Lung microvascular endothelial cell (primary cell): ENCODE measurements at regions not wholly inside any gene's neighbourhood (a gene's known extent, or its start where the extent isn't known, plus 50 kb on each side); places are given as distances from the start of the nearest gene placed in this dataset.
A peak's percentile ranks its signal among the peaks of the same experiment; 100 is the strongest.

Experiments
- DNase-seq, 2 donors: peaks; one replicate each; pipeline versions ENCODE4 v3.0.0 to v3.0.0-alpha.2; 2010; ENCODE audit warnings: low read depth in 2 of 2

DNA sequence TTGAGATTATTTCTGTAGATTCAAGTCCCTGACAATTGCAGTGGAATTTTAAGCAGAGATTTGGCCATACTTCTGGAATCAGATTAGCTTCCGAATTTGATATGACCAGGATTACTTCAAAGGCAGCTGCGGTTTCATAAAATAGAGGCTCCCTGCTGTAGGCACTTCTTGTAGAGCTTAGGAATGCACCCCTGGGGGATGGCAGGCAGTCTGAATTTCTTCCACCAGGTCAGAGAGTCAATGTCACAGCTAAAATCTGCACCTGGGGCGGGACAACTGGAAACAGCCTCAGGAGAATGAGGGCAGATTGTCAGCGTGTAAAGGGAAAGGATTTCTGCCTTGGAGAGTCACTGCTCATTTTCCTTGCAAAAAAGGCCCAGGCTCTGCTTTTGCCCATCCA lies 182.6 kb downstream of the ARRDC4 start:
- no peak for DNase-seq

GRCh38 chr15:98144388-98144787 lies 183.9 kb downstream of the ARRDC4 start:
- DNase-seq: no peak

- DNase-seq: no peak
Measured at GRCh38 chr15:98146031-98146820, 185.7 kb downstream of the ARRDC4 start.

DNA sequence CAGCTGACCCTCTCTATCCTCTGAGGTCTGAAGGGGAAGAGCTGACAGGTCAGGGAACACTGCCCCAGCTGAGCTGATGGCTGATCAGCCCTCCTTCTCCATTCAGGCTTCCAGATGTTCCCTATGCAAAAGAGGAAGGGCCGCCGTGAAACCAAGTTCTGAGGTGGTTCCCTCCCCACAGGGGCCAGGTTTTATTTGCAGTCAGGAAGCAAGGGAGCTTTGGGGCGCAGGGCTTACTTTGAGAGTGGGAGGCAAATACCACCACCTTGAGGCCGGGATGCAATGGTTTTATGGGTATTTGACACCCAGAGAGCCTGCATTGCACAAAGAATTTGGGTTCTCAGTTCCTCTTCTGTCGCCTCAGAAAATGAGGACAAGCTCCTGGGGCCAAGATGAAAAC lies 186.9 kb downstream of the ARRDC4 start:
- no peak for DNase-seq

DNA sequence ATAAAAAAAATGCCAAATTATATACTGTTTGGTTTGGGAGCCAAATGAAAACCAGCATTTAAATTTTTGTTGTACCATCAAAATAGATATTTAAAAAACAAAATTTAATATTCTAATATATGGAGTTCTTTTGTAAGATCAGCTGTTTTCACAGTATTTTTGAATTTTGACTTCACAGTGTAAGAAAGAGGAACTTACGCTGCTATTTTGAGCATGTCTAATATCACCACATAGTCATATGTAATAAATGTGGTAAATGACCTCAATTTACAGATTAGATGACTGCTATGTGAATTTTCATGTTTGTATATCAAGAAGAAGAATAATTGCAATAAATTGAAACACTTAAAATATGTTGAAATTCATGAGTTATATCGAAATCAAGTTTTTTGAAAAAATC lies 189.6 kb downstream of the ARRDC4 start:
- no peak for DNase-seq

- DNase-seq: no peak
Measured at GRCh38 chr15:98150536-98150935, 190.0 kb downstream of the ARRDC4 start.

GRCh38 chr15:98151096-98151495 lies 190.6 kb downstream of the ARRDC4 start:
- no peak for DNase-seq

GRCh38 chr15:98152156-98152555 lies 191.7 kb downstream of the ARRDC4 start:
- no peak for DNase-seq

DNA sequence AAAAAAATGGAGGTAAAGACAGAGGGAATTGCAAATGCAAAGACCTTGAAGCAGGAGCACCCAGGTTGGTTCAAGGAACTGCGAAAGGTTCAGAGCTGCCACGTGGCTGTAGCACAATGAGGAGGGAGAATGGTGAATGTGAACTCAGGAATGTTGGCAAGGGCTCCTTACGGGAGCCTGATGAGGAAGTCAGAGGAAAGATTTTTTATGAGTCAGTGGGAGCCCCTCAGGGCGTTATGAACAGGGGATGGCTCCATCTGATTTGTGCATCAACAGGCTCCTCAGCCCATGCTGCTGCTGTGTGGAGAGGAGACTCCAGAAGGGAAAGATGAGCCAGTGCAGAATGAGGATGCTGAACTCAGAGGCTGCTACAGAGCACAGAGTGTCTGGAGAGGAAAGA lies 194.4 kb downstream of the ARRDC4 start:
- no peak for DNase-seq

- DNase-seq: no peak
Measured at GRCh38 chr15:98155356-98155755, 194.9 kb downstream of the ARRDC4 start.

- no peak for DNase-seq
Measured at GRCh38 chr15:98160236-98160635, 199.7 kb downstream of the ARRDC4 start.

GRCh38 chr15:98163319-98164045 lies 203.0 kb downstream of the ARRDC4 start:
- DNase-seq: no peak

GRCh38 chr15:98164571-98164970 lies 204.1 kb downstream of the ARRDC4 start:
- DNase-seq: no peak

DNA sequence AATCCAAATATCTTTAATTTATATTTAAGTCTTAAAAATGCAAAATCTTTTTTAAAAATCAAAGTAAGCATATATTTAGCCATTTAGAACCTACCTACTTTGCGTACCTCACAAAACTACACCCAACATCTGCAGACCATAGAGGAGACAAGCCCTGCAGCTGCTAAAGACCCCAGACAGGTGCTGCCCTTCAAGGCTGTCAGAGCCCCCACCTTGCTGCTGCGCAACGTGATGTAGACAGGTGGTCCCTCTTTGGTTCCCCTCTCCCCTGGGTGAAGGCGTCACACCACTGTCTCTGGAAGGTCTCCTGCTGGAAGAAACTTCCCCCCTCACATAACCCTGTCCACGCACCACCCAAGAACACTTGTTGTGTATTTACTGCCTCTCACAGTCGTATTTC lies 204.5 kb downstream of the ARRDC4 start:
- no peak for DNase-seq

- no peak for DNase-seq
Measured at GRCh38 chr15:98167722-98168268, 207.3 kb downstream of the ARRDC4 start.

GRCh38 chr15:98169551-98169950 lies 209.0 kb downstream of the ARRDC4 start:
- no peak for DNase-seq

- no peak for DNase-seq
Measured at GRCh38 chr15:98174286-98174685, 213.8 kb downstream of the ARRDC4 start.

GRCh38 chr15:98174841-98175240 lies 214.3 kb downstream of the ARRDC4 start:
- no peak for DNase-seq

DNA sequence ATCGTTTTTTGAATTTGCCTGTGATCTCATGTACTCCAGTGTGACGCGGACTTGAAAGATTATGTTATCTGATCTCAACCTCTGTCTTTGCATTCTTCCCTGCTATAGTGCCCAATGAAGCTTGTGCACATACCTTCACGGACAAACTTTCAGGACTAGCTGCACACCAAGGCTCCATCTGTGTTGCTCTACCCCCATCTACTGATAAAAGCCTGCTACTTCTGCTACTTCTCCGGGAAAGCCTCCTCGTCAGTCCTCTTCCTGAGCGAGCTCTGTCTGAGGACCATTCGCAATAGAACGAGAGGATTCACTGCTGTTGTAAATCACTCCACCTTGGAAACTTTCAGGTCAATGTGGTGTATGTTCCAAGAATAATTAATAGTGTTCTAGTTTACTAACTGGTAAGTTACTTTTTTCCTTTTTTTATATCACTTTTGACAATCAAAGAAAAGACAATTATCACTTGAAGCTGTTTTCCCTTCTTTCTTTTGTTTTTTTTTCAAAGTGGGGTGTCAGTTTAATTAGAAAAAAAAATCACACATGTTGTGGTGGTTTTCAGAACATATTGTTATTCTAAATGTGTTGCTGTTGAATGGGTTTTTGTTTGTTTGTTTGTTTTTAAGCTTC lies 217.6 kb downstream of the ARRDC4 start:
- peak; percentile 5 to 33 for DNase-seq

- DNase-seq: no peak
Measured at GRCh38 chr15:98178861-98179260, 218.4 kb downstream of the ARRDC4 start.

GRCh38 chr15:98187549-98187948 lies 227.0 kb downstream of the ARRDC4 start:
- DNase-seq: no peak

- no peak for DNase-seq
Measured at GRCh38 chr15:98190914-98191313, 230.4 kb downstream of the ARRDC4 start.
